Activated T-cell treated with anti-CD3 and anti-CD28 coated beads for 4 hours (primary cell): ENCODE measurements at regions not wholly inside any gene's neighbourhood (a gene's known extent, or its start where the extent isn't known, plus 50 kb on each side); places are given as distances from the start of the nearest gene placed in this dataset.

Experiments used
- DNase-seq: peaks from one replicate; pipeline ENCODE4 v3.0.0-alpha.2; 2020

- DNase-seq = no peak
These were observed 425.3 kb downstream of the DUSP10 start for GRCh38 chr1:221316491-221317056.

GRCh38 chr1:221317537-221317936, 424.4 kb downstream of the DUSP10 start:
- no peak for DNase-seq

- DNase-seq = no peak
These were observed 413.9 kb downstream of the DUSP10 start for GRCh38 chr1:221327954-221328353.

- no peak for DNase-seq
These were observed 413.5 kb downstream of the DUSP10 start for GRCh38 chr1:221328371-221328770.

- DNase-seq = no peak
These were observed 410.4 kb downstream of the DUSP10 start for GRCh38 chr1:221331273-221332183.

- DNase-seq = no peak
These were observed 407.8 kb downstream of the DUSP10 start for GRCh38 chr1:221334062-221334461.

GRCh38 chr1:221335161-221336101, 406.5 kb downstream of the DUSP10 start:
- DNase-seq = no peak

GRCh38 chr1:221336126-221336525, 405.8 kb downstream of the DUSP10 start:
- DNase-seq = no peak

GRCh38 chr1:221337106-221337505, 404.8 kb downstream of the DUSP10 start:
- no peak for DNase-seq

- DNase-seq = no peak
These were observed 398.8 kb downstream of the DUSP10 start for GRCh38 chr1:221343136-221343535.

- no peak for DNase-seq
These were observed 398.3 kb downstream of the DUSP10 start for GRCh38 chr1:221343607-221344006.

- DNase-seq = no peak
These were observed 397.2 kb downstream of the DUSP10 start for GRCh38 chr1:221344693-221345092.

GRCh38 chr1:221347706-221348105, 394.2 kb downstream of the DUSP10 start:
- no peak for DNase-seq

GRCh38 chr1:221350091-221350490, 391.8 kb downstream of the DUSP10 start:
- DNase-seq = no peak

- no peak for DNase-seq
These were observed 385.2 kb downstream of the DUSP10 start for GRCh38 chr1:221356693-221357092.

- DNase-seq = no peak
These were observed 378.9 kb downstream of the DUSP10 start for GRCh38 chr1:221363039-221363438.

GRCh38 chr1:221366495-221367110, 375.3 kb downstream of the DUSP10 start:
- DNase-seq = no peak

- DNase-seq = no peak
These were observed 370.2 kb downstream of the DUSP10 start for GRCh38 chr1:221371705-221372104.

GRCh38 chr1:221373795-221374194, 368.1 kb downstream of the DUSP10 start:
- DNase-seq = no peak

GRCh38 chr1:221376286-221376685, 365.6 kb downstream of the DUSP10 start:
- no peak for DNase-seq

GRCh38 chr1:221381910-221382623, 359.8 kb downstream of the DUSP10 start:
- DNase-seq = no peak

GRCh38 chr1:221392453-221392852, 349.4 kb downstream of the DUSP10 start:
- no peak for DNase-seq
